ENCODE measurements at regions not wholly inside any gene's neighbourhood (a gene's known extent, or its start where the extent isn't known, plus 50 kb on each side); places are given as distances from the start of the nearest gene placed in this dataset.

- Histone ChIP-seq H3K27ac (ENCODE audit: control insufficient read depth, insufficient read depth) (no peak overlapping the region), H3K79me2 (ENCODE audit: control insufficient read depth, insufficient read depth, low read length) (no peaks in the 10 kb centered on the region), H3K4me2 (ENCODE audit: control insufficient read depth, insufficient read depth) (no peak overlapping the region), H3K36me3 (ENCODE audit: control insufficient read depth in 2 of 2, insufficient read depth in 2 of 2, low read length in 1 of 2) (no peaks in the 10 kb centered on the region), H3K4me1 (ENCODE audit: control insufficient read depth, insufficient read depth, low read length) (no peaks in the 10 kb centered on the region), H4K20me1 (ENCODE audit: control insufficient read depth, insufficient read depth) (no peaks in the 10 kb centered on the region), H2AFZ (ENCODE audit: control insufficient read depth, low read depth, low read length) (no peak overlapping the region), H3K9me3 (replicated peaks; ENCODE audit: control insufficient read depth, insufficient read depth, low read length) (no peaks in the 10 kb centered on the region), H3K9ac (ENCODE audit: control insufficient read depth, insufficient read depth, low read length) (no peak overlapping the region), H3K4me3 (no peak overlapping the region), H3K27me3 (replicated peaks in 1 of 2; ENCODE audit: control insufficient read depth in 2 of 2, insufficient read depth in 2 of 2, low read length in 1 of 2) (no peaks in the 10 kb centered on the region)
- no peak for DNase-seq (ENCODE audit: low read depth, low spot score)
- ChIA-PET RAD21 (ENCODE audit: unreplicated experiment) (no interaction called here), CTCF (no interaction called here), POLR2A (no interaction called here), SMC1A (ENCODE audit: uncharacterized antibody, unreplicated experiment) (interaction anchor here (1.4 kb wide), 1 partner anchor 41 kb away, joined by 3 read pairs; no protein-coding TSS in a partner anchor)
- BruUV-seq (replicated peaks): no TSS peak
- peak; percentile 73 for ATAC-seq
- intact Hi-C loops (cut with micrococcal nuclease; ENCODE audit: unreplicated experiment): loop anchor here (10.0 kb wide), 1 partner anchor 269 kb away; no protein-coding TSS in a partner anchor
- 5% methylated on average over 2 of the region's 2 CpGs for WGBS (ENCODE audit: insufficient coverage, insufficient replicate concordance, low lambda C conversion rate, missing lambda C conversion rate)
- FAIRE-seq: no peak
- no peak for TF ChIP-seq POU2F2 (IDR thresholded peaks at IDR 0.05; ENCODE audit: borderline replicate concordance, low read depth, low read length)
- in situ Hi-C loops (cut with MboI): no loop called here
Measured at GRCh38 chr13:61135583-61135982, 280.1 kb downstream of the PCDH20 start.

- no peak overlapping the region for H2AFZ ChIP-seq (ENCODE audit: control insufficient read depth, low read depth, low read length)
- in situ Hi-C loops (cut with MboI) (no loop called here), intact Hi-C loops (cut with micrococcal nuclease; ENCODE audit: unreplicated experiment) (loop anchor here (10.0 kb wide), 1 partner anchor 396 kb away; no protein-coding TSS in a partner anchor)
- RAD21 ChIA-PET (ENCODE audit: unreplicated experiment): interaction anchor here (0.6 kb wide), 1 partner anchor 692 kb away, joined by 4 read pairs; no protein-coding TSS in a partner anchor
- no peak overlapping the region for H3K4me2 ChIP-seq (ENCODE audit: control insufficient read depth, insufficient read depth)
- H3K79me2 ChIP-seq (ENCODE audit: control insufficient read depth, insufficient read depth, low read length): no peaks in the 10 kb centered on the region
- SMC1A ChIA-PET (ENCODE audit: uncharacterized antibody, unreplicated experiment): interaction anchor here (1.1 to 1.4 kb wide), 3 partner anchors 19 to 119 kb away, joined by 3 to 4 read pairs (median 4); no protein-coding TSS in a partner anchor
- H3K36me3 ChIP-seq (ENCODE audit: control insufficient read depth in 2 of 2, insufficient read depth in 2 of 2, low read length in 1 of 2): no peaks in the 10 kb centered on the region
- H3K4me3 ChIP-seq: no peak overlapping the region
- no peaks in the 10 kb centered on the region for H3K27me3 ChIP-seq (replicated peaks in 1 of 2; ENCODE audit: control insufficient read depth in 2 of 2, insufficient read depth in 2 of 2, low read length in 1 of 2)
- no peaks in the 10 kb centered on the region for H3K4me1 ChIP-seq (ENCODE audit: control insufficient read depth, insufficient read depth, low read length)
- H3K9me3 ChIP-seq (replicated peaks; ENCODE audit: control insufficient read depth, insufficient read depth, low read length): no peaks in the 10 kb centered on the region
- H3K27ac ChIP-seq (ENCODE audit: control insufficient read depth, insufficient read depth): no peak overlapping the region
- FAIRE-seq (no peak), DNase-seq (ENCODE audit: low read depth, low spot score) (no peak), ATAC-seq (no peak)
- 24% methylated on average over 2 of the region's 2 CpGs for WGBS (ENCODE audit: insufficient coverage, insufficient replicate concordance, low lambda C conversion rate, missing lambda C conversion rate)
- POLR2A ChIA-PET: interaction anchor here (0.6 kb wide), 1 partner anchor 19 kb away, joined by 5 read pairs; no protein-coding TSS in a partner anchor
- CTCF ChIA-PET: no interaction called here
- H3K9ac ChIP-seq (ENCODE audit: control insufficient read depth, insufficient read depth, low read length): no peak overlapping the region
- TF ChIP-seq CEBPB (IDR thresholded peaks at IDR 0.05; ENCODE audit: borderline replicate concordance in 1 of 2, low read depth in 2 of 2, low read length in 2 of 2) (no peak), MAX (IDR thresholded peaks at IDR 0.05; ENCODE audit: low read depth, low read length) (no peak), NKRF (conservative IDR thresholded peaks at IDR 0.05) (no peak)
- no peaks in the 10 kb centered on the region for H4K20me1 ChIP-seq (ENCODE audit: control insufficient read depth, insufficient read depth)
- no TSS peak for BruUV-seq (replicated peaks)
Measured at GRCh38 chr13:61128850-61129645, 286.6 kb downstream of the PCDH20 start.

Measured in GM12878 (cell line).